NT2/D1 (cell line): ENCODE measurements at regions not wholly inside any gene's neighbourhood (a gene's known extent, or its start where the extent isn't known, plus 50 kb on each side); places are given as distances from the start of the nearest gene placed in this dataset.

Experiments used
- SUZ12 ChIP-seq: IDR thresholded peaks from 2 replicates; pipeline ENCODE4 v1.6.1; 2011; ENCODE audit not compliant: insufficient read length, insufficient read depth; ENCODE audit errors: extremely low read depth
- YY1 ChIP-seq: IDR thresholded peaks from 2 replicates; pipeline ENCODE4 v1.6.1; 2011; ENCODE audit not compliant: insufficient read length, insufficient read depth
- ZNF274 ChIP-seq: IDR thresholded peaks from 2 replicates; pipeline ENCODE4 v1.6.1; 2011; ENCODE audit warnings: mild to moderate bottlenecking, low read depth, low read length

DNA sequence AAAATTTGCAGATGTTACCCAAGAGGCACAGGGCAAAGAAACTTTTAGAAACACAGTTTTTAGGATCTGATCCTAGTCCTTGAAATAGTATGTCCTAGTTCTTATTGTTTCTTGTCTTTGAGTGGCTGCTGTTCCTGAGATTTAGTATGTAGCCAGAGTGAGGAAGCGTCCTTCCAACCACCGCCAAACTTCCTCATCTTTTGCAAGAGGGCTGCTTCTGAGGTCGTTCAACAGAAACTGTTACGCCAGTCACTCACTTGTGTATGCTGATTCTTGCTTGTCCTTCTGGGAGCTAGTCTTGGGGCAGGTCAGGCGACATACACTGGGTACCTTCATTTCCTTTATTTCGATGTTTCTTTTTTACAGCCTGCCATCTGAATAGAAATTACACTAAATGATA, 577.3 kb upstream of the ZNF717 start:
- TF ChIP-seq ZNF274, result no peak
- TF ChIP-seq YY1, result no peak
- no peak for TF ChIP-seq SUZ12
